ENCODE measurements at regions not wholly inside any gene's neighbourhood (a gene's known extent, or its start where the extent isn't known, plus 50 kb on each side); places are given as distances from the start of the nearest gene placed in this dataset.

DNA sequence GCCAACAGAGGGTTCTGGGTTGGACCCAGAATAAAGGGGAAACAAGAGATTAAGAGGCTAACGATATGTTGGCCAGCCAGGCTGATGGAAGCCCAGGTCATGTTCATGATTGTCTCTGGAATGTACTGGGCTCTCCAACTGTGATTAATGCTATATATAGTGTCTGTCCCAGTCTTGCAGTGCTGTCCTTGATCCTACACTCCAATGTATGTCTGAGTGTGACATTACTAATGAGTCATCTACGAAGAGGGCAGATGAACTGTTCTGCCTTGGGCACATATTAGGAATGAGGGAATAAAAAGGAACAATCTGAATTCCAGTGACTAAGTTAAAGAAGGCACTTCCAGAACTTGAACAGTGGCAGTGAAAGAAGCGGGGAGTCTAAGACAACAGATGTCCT, 142.1 kb downstream of the PDGFRA start:
- Histone ChIP-seq H3K9me3 (ENCODE audit: control insufficient read depth, insufficient read depth, low read length) (no peaks in the 10 kb centered on the region), H3K27me3 (ENCODE audit: control insufficient read depth, insufficient read depth, low read length) (peaks cover 4% of the 10 kb centered on the region), H3K27ac (ENCODE audit: low read depth, low read length) (no peak overlapping the region), H3K4me3 (ENCODE audit: low read depth, low read length) (no peak overlapping the region)
- DNase-seq (ENCODE audit: low read depth, low spot score) = no peak
- CTCF ChIA-PET = no interaction called here
- POLR2A ChIA-PET = no interaction called here
- no peak for TF ChIP-seq CTCF (IDR thresholded peaks at IDR 0.05; ENCODE audit: low read depth, low read length)

GRCh38 chr4:54372951-54373350, 143.9 kb downstream of the PDGFRA start:
- H3K27me3 ChIP-seq (ENCODE audit: control insufficient read depth, insufficient read depth, low read length) = peaks cover 4% of the 10 kb centered on the region
- ChIA-PET POLR2A (no interaction called here), CTCF (interaction anchor here (0.9 kb wide), 1 partner anchor 12 kb away, joined by 5 read pairs; no protein-coding TSS in a partner anchor)
- no peak for DNase-seq (ENCODE audit: low read depth, low spot score)
- no peak overlapping the region for H3K27ac ChIP-seq (ENCODE audit: low read depth, low read length)
- no peaks in the 10 kb centered on the region for H3K9me3 ChIP-seq (ENCODE audit: control insufficient read depth, insufficient read depth, low read length)
- no peak for TF ChIP-seq CTCF (IDR thresholded peaks at IDR 0.05; ENCODE audit: low read depth, low read length)
- H3K4me3 ChIP-seq (ENCODE audit: low read depth, low read length) = no peak overlapping the region

- H3K27ac ChIP-seq (ENCODE audit: low read depth, low read length) = no peak overlapping the region
- H3K4me3 ChIP-seq (ENCODE audit: low read depth, low read length) = no peak overlapping the region
- H3K9me3 ChIP-seq (ENCODE audit: control insufficient read depth, insufficient read depth, low read length) = no peaks in the 10 kb centered on the region
- CTCF ChIA-PET = no interaction called here
- H3K27me3 ChIP-seq (ENCODE audit: control insufficient read depth, insufficient read depth, low read length) = peaks cover 4% of the 10 kb centered on the region
- POLR2A ChIA-PET = no interaction called here
- TF ChIP-seq CTCF (IDR thresholded peaks at IDR 0.05; ENCODE audit: low read depth, low read length) = no peak
- DNase-seq (ENCODE audit: low read depth, low spot score) = no peak
These were observed 144.7 kb downstream of the PDGFRA start for GRCh38 chr4:54373718-54374210.

DNA sequence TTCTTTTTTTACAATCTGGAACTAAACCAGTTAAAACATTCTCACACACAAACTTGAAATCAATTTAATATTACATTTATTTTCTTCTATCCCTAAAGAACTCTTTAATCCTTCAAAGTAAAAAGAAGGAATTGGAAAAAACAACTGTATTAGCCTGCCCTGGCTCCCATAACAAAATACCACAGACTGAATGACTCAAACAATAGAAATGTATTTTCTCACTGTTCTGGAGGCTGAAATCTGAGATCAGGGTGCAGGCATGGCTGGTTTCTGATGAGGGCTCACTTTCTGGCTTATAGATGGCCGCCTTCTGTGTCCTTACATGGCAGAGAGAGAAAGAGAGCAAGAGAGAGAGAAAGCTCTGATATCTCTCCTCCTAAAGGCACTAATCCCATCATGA, 149.4 kb downstream of the PDGFRA start:
- no peak for TF ChIP-seq CTCF (IDR thresholded peaks at IDR 0.05; ENCODE audit: low read depth, low read length)
- no peak for DNase-seq (ENCODE audit: low read depth, low spot score)
- Histone ChIP-seq H3K27me3 (ENCODE audit: control insufficient read depth, insufficient read depth, low read length) (peaks cover 4% of the 10 kb centered on the region), H3K9me3 (ENCODE audit: control insufficient read depth, insufficient read depth, low read length) (no peaks in the 10 kb centered on the region), H3K4me3 (ENCODE audit: low read depth, low read length) (no peak overlapping the region), H3K27ac (ENCODE audit: low read depth, low read length) (no peak overlapping the region)
- CTCF ChIA-PET = no interaction called here
- POLR2A ChIA-PET = no interaction called here

DNA sequence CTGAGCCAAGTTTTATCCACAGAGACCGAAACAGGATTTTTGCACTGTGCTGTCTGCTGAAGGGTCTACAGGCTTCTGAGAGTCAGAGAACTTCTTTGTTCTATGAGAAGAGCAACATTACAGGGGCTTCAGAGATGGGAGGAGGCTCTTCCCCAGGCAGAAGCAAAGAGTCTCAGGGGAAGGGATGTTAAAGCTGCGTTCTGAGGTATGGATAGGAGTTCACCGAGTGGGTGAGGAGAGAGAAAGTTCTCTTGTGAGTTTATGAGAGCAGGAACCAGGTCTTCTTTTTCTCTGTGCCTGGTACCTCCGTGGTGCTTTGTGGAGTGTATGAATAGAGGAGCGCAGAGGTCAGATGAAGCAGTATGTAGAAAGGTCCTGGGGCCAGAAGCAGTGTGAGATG, 155.1 kb downstream of the PDGFRA start:
- POLR2A ChIA-PET = no interaction called here
- H3K27ac ChIP-seq (ENCODE audit: low read depth, low read length) = no peak overlapping the region
- DNase-seq (ENCODE audit: low read depth, low spot score) = no peak
- TF ChIP-seq CTCF (IDR thresholded peaks at IDR 0.05; ENCODE audit: low read depth, low read length) = no peak
- CTCF ChIA-PET = interaction anchor here (0.7 kb wide), 1 partner anchor 56 kb away, joined by 3 read pairs; no protein-coding TSS in a partner anchor
- no peak overlapping the region for H3K4me3 ChIP-seq (ENCODE audit: low read depth, low read length)
- H3K27me3 ChIP-seq (ENCODE audit: control insufficient read depth, insufficient read depth, low read length) = no peaks in the 10 kb centered on the region
- no peaks in the 10 kb centered on the region for H3K9me3 ChIP-seq (ENCODE audit: control insufficient read depth, insufficient read depth, low read length)
